ENCODE measurements at regions not wholly inside any gene's neighbourhood (a gene's known extent, or its start where the extent isn't known, plus 50 kb on each side); places are given as distances from the start of the nearest gene placed in this dataset.

- TF ChIP-seq PBX2 (CRISPR knock-in tag; IDR thresholded peaks at IDR 0.05; ENCODE audit: low read depth) = no peak
- TF ChIP-seq PBX2 (tag; conservative IDR thresholded peaks at IDR 0.05; ENCODE audit: low read depth) = peak; percentile 71
- TF ChIP-seq PHF20 (IDR thresholded peaks at IDR 0.05; ENCODE audit: partially characterized antibody) = no peak
- TF ChIP-seq, protein P1, sequence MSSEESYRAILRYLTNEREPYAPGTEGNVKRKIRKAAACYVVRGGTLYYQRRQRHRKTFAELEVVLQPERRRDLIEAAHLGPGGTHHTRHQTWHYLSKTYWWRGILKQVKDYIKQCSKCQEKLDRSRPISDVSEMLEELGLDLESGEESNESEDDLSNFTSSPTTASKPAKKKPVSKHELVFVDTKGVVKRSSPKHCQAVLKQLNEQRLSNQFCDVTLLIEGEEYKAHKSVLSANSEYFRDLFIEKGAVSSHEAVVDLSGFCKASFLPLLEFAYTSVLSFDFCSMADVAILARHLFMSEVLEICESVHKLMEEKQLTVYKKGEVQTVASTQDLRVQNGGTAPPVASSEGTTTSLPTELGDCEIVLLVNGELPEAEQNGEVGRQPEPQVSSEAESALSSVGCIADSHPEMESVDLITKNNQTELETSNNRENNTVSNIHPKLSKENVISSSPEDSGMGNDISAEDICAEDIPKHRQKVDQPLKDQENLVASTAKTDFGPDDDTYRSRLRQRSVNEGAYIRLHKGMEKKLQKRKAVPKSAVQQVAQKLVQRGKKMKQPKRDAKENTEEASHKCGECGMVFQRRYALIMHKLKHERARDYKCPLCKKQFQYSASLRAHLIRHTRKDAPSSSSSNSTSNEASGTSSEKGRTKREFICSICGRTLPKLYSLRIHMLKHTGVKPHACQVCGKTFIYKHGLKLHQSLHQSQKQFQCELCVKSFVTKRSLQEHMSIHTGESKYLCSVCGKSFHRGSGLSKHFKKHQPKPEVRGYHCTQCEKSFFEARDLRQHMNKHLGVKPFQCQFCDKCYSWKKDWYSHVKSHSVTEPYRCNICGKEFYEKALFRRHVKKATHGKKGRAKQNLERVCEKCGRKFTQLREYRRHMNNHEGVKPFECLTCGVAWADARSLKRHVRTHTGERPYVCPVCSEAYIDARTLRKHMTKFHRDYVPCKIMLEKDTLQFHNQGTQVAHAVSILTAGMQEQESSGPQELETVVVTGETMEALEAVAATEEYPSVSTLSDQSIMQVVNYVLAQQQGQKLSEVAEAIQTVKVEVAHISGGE (CRISPR knock-in tag; IDR thresholded peaks at IDR 0.05) = no peak
- no peak for TF ChIP-seq HBP1 (CRISPR knock-in tag; IDR thresholded peaks at IDR 0.05)
- TF ChIP-seq, protein P2, sequence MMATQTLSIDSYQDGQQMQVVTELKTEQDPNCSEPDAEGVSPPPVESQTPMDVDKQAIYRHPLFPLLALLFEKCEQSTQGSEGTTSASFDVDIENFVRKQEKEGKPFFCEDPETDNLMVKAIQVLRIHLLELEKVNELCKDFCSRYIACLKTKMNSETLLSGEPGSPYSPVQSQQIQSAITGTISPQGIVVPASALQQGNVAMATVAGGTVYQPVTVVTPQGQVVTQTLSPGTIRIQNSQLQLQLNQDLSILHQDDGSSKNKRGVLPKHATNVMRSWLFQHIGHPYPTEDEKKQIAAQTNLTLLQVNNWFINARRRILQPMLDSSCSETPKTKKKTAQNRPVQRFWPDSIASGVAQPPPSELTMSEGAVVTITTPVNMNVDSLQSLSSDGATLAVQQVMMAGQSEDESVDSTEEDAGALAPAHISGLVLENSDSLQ (IDR thresholded peaks at IDR 0.05) = peak; percentile 67
- no peak for TF ChIP-seq MAZ (CRISPR knock-in tag; conservative IDR thresholded peaks at IDR 0.05 in 1 of 2, IDR thresholded peaks at IDR 0.05 in 1 of 2)
- no peak for TF ChIP-seq CREM (IDR thresholded peaks at IDR 0.05; ENCODE audit: low read depth)
Measured at GRCh38 chr2:13021470-13021957, 304.8 kb downstream of the TRIB2 start (continued).
